Colon (tissue), 2 donors: ENCODE measurements at regions not wholly inside any gene's neighbourhood (a gene's known extent, or its start where the extent isn't known, plus 50 kb on each side); places are given as distances from the start of the nearest gene placed in this dataset.
"Not testable (repeated sequence)": the region's sequence is repeated elsewhere in the genome, so short reads cannot be mapped to it uniquely, and the experiment has no call there.

Experiments used
- FAIRE-seq: peaks from 2 replicates; lab custom pipeline; 2012; peaks lifted over from hg19 to GRCh38; lab: Jason Lieb, UNC
- donor health status: control.
- donor health status: control.

DNA sequence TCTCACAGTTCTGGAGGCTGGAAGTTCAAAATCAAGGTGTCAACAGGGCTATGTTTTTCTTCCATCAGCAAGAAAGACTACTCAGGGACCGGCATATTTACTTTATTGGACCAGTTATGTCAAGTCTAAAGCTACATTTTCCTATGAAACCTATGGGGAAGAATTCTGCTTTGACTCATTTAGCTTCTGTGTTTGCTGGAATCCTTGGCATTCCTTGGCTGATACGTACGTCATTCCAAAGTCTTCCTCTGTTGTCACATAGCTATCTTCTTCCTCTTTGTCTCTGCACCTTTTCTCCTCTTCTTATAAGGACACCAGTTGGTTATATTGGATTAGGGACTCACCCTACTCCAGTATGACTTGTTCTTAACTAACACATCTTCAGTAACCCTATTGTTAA is 137.4 kb upstream of the FBXO11 start:
- FAIRE-seq, result no peak

DNA sequence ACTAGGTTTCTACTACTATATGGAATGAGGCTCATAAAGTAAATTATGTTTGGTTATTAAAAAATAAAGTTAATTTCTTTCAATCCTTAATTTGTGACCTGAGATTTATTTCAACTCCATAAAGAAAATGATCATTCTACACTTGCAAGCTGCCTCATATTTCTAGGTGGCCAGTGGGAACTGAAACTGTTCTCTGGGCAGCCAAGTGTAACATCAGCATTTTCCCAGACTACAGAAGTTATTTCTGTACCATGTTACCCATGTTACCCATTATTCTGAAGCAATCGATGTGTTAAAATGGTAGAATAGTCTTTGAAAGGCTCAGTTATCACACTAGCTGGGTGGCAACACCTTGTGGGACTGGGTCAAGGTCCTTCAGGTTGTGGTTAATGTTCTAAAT is 139.3 kb upstream of the FBXO11 start:
- FAIRE-seq, result no peak

DNA sequence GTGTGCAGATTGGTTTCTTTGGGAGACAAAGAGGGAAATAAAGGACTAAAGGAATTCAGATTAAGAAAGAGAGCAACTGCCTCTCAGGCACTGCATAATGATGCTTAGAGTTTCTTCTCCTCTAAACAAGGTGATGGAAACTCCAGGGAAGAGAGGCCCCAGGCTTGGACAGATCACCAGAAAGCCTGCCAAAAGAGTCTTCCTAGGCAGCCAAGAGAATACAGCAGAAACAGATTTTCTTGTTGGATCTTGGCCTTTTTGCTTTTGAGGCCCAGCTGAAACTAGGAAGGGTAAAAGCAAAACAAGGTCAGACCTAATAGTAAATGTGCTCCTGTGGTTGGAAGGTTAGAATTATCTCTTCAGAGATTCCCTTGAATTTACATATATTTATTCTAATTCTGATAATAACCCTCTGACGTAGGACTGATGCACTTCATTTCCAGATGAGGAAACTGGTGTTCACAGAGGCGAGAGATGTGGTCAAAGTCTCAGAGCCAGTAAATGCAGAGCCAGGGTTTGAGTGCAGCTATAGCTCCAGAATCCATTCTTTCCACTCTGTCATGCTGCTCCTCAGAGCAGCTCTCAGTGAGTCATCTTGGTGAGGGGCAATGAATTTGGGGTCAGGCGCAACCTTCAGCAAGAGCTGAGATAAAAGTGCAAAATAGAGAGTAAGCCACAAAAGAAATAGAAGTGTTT is 142.3 kb upstream of the FBXO11 start:
- FAIRE-seq, result no peak

DNA sequence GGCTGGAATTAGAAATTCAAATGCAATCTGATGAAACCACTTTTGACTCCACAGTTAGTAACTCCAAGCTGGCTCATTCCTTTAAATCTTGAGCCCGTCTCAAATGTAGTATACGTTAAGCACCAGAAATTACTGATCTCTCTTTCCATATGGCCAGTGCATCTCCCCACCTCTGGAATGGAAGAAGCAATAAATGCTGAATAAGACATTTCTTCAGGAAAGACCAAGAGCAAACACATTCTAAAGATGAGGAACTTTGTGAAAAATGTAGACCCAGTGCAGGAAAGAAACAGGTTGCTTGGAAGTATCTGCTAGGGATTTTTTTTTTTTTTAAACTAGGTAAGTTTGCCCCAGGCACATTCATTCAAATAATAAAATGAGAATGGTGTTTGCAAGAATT is 143.1 kb upstream of the FBXO11 start:
- FAIRE-seq, result no peak

DNA sequence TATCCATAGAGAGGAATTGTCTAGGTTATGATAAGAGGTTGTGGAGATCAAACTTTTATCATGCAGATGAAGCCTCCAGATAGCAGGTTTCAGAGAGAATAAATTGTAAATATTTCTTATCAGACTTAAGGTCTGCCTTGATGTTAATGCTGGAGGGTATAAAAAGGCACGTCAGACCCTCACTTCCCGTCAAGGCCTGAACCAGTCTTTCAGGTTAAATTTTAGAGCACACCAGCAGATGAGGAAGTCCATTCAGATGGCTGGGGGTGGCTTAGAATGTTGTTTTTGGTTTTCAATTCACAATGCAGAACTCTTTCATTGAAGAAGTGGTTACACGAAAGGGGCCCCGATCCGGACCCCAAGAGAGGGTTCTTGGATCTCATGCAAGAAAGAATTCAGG is 144.4 kb upstream of the FBXO11 start:
- no peak for FAIRE-seq

DNA sequence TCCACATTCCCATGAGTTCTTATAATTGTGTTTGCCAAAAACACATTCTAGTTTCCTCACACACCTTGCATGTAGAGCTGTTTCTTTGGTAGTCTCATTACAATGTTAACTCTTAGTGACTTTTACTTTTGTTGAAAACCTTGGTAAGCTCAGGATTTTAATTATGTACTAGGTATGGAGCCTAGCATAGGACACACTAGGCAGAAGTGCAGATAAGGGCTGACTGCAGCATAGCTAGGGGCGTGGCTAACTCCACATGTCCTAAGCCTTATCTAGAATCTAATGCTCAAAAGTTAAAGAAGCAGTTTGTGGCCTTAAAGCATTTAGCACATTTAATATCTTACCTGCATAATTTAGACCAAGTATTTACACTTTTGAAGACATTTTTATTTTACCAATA is 153.7 kb upstream of the FBXO11 start:
- no peak for FAIRE-seq

DNA sequence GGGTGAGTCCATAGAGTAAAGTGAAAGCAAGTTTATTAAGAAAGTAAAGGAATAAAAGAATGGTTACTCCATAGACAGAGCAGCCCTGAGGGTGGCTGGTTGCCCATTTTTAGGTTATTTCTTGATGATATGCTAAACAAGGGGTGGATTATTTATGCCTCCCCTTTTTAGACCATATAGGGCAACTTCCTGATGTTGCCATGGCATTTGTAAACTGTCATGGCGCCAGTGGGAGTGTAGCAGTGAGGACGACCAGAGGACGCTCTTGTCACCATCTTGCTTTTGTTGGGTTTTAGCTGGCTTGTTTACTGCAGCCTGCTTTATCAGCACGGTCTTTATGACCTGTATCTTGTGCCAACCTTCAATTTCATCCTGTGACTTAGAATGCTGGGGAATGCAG is 155.4 kb upstream of the FBXO11 start:
- FAIRE-seq, result not testable (repeated sequence)

DNA sequence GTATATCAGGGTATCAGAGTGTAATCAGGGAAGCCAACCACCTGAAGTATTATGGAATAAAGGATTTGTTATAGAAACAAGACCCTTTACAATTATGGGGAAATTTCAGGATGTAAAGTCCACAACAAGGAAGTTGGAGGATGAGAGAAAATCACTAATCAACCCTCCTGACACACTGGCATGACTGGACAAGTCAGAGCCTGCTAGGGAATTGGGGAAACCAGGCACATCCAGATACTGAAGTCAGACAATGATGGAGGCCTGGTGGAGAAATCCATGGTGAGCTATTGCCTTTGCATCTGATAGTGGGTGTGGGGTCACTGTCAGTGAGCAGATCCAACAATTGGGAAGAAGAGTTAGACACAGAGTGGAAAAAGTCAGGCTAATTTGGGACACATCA is 158.8 kb upstream of the FBXO11 start:
- FAIRE-seq, result no peak

DNA sequence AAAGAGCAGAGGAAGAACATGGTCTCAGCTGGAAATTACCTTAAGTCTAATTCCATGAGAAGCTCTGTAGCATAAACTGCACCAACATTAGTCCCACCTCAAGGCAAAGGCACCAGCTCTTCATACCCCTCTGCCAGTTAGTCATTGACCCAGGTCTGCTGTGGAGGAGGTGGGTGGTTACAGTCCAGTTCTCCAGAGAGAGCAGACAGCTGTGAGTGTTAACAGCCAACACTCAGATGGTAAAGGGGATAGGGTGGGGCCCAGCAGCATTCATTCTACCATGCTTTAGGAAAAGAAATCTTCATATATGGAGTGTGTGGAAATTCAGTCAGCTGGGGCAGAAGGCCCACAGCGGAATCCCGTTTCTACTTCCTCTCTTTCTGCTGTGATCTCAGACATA is 159.7 kb upstream of the FBXO11 start:
- FAIRE-seq, result no peak

DNA sequence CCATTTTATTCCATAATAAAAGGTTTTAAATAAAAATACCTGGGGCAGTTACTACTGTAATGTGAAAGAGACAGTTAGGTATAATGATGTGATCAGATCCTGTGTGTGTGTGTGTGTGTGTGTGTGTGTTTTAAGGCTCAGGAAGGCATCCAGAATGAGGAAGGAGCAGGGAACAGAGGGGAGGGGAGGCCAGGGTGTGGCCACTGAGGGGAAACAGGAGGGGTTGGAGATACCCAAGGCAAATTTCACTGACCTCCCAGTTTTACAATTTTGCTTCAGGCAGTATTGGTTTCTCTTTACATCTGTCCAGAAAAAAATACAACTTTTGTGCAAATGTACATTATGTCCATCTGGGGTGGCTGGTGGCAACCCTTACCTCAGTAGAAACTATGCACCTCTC is 163.5 kb upstream of the FBXO11 start:
- FAIRE-seq, result no peak

DNA sequence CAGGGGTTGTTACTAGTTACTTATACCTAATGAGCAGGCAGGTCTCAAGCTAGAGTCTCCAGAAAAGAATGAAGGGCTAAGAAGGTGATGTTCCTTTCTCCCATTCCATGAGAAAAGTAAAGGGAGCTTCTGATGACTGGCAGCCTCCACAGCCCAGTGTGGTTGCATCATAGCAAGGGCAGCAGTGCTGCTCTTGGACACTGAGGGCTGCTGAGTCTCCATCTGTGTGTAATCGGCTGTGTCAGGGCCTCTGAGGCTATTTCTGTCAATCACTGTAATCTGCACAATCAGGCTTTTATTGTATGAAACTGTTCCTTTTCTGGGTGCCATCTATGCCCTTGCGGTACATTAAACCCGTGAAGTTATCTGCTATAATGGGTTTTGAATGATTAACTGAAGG is 164.1 kb upstream of the FBXO11 start:
- no peak for FAIRE-seq

DNA sequence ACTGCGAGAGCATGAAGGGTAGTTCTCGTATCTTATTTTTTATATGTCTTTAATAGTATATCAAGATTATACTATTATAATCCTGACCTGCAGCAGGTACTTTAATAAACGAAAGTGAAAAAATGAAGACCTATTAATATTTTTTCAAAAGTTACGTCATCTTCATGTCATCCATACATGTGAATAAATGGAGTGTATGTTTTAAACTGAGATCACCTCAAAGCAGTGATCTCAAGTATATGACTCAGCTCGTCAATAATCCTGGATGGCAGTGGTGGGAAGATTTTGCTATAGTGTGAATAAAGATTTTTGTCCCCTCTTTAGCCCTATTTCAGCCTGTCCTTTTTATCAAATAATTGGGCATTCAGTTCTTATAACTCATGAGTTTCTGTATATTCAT is 166.3 kb upstream of the FBXO11 start:
- no peak for FAIRE-seq

DNA sequence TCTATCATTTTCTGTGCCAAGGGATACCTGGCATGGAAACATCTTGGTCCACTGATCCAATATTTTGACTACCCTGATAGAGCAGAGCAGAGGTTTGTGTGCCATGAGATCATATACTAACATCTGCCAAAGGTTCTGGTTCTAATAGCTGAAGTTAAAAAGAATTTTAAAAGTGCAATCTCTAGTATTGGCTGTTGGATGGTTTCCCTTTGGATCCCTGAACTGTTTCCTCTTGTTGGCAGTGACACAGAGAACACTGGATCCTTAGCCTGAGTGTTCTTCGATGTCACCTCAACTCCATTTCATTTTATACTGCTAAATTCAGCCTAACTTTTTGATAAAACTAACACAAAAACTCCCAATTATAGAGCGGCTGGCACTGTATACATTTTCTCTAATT is 169.3 kb upstream of the FBXO11 start:
- no peak for FAIRE-seq

DNA sequence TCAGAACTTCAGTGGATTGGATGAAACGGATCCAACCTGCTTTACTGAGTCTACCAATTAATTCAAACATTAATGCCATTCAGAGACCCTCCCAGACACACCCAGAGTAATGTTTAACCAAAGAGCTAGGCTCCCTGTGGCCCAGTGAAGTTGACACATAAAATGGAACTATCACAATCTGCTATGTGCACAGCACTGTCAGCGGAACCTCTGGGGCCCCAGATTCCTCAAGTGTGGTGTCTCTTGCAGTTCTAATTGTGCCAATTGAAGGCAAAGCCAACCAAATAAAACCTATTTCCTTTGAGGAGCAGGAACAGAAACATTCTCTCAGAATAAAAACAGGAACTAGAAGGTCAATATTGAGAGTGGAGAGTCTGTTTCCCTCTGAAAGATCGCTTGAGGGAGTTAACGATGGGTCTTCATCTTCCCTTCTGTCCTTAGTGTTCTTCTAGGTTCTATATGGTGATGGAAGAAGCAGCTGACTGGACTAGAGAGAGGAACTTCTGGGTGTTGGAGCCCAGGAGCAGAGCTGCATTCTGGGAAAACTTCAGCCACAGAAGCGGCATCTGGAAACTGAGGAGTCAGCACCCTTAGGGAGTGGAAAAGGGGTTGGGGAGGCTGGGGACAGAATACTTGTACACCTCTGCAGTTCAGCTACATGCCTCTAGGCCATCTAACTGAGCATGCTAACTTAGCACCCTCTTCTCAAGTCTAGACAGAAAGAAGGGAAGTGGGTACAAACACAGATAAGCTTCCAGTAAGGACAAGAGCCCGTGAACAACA is 174.4 kb upstream of the FBXO11 start:
- FAIRE-seq, result no peak

DNA sequence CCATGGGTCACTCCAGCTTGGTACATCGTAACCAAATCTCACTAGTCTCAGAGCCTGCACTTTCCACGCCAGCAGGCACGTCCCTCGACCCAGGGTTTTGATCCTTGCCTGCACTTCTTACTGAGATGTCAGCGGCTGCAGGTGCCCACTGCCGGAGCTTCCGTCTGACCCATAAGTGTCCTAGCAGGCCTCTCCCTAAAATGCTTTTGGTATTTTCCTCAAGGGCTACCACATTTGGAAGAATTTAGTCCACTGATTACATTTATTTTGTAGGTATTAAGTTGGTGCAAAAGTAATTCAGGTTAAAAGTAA is 175.0 kb upstream of the FBXO11 start:
- no peak for FAIRE-seq

DNA sequence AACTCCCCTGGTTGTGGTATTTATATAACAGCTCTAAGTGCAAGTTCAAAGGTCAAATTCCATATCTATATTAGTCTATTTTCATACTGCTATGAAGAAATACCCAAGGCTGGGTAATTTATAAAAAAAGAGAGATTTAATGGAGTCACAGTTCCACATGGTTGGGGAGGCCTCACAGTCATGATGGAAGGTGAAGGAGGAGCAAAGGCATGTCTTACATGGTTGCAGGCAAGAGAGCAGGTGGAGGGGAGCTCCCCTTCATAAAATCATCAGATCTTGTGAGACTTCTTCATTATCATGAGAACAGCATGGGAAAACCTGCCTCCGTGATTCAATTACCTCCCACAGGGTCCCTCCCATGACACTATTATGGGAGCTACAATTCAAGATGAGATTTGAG is 179.6 kb upstream of the FBXO11 start:
- FAIRE-seq, result no peak

DNA sequence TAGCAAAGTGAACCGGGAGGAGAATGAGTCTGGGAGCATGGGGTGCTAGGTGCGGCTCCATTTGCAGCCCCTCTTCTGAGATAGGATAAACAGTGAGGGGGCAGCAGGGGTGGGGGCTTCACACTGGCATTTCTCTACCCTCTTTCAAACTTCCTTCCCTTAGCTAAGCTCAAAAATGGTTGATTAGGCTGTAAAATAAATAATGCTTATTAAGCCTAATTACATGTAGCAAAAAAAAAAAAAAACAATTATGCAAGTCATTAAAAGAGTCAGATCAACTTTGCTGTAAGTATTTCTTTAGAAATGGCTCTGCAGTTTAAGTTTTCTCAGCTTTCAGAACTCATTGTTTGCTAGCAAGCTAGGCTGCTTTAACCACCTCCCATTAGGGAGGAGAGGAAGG is 182.7 kb upstream of the FBXO11 start:
- FAIRE-seq, result no peak

DNA sequence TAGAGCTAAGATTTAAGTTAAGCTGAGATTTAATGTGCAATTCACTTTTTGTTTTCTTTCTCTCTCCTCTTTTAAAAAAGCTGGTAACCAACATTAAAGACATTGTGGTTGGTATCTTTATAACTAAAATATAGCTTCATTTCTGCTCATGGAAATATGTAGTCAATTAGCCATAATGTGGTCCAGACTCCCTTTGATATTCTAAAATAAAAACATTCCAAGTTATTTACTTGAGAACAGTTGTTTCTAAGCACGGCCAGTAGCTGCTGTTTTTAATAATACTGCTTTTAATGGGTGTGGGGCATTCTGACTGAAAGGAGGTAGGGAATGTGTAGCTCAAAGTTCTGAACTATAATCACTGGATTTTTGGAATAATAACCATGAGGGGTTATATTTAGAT is 183.3 kb upstream of the FBXO11 start:
- FAIRE-seq, result no peak

DNA sequence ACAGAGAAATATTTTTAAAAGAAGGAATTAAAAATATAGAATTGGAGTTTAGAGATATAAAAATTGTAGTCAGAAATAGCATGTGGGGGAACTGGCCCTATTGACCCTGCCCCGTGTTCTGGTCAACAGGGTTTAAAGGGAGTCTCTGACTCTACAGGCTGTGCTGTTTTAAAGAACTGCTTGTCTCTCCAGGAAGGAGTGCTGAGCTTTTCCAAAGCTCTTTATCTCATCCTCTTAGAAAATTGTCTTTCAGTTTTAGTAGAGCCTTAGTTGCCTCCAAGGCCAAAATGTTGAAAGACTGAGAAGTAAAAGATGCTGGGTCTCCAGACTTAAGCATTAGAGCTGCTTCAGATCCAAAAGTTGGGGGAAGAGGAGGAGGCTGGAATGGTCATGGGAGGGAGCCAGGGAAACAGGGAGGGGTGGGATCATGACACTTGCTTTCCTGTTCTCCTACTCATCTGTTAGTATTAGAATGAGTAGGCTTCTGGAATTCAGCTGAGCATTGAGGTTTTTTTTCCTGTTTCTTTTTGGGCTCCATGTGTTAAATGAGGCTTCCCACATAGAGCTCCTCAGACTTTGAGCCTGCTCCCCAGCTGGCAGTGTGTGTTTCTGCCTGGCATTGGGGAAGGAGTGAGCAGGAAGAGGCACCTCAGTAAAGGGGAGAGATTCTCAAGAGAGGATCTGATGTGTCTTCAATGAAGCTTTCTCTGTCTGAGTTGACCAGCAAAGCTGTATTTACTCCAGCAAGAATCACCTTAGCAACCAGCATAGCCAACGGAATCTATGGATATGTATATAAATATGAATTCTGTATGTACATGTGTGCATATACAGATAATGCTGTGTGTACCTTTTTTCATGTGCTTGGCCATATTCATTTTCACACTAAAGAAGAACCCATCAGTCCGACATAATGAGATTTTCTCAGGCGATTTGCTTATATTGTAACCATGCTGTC is 186.8 kb upstream of the FBXO11 start:
- FAIRE-seq, result no peak

DNA sequence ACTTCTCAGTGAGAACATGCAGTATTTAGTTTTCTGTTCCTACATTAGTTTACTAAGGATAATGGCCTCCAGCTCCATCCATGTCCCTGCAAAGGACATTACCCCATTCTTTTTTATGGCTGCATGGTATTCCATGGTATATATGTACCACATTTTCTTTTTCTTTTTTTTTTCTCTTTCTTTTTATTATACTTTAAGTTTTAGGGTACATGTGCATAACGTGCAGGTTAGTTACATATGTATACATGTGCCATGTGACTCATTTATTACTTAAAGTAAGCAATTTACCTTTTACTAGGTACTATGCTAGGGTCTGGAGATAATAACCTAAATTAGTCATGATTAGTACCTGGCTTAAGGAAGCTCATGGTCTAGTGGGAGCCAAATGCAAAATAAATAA is 190.5 kb upstream of the FBXO11 start:
- FAIRE-seq, result not testable (repeated sequence)

DNA sequence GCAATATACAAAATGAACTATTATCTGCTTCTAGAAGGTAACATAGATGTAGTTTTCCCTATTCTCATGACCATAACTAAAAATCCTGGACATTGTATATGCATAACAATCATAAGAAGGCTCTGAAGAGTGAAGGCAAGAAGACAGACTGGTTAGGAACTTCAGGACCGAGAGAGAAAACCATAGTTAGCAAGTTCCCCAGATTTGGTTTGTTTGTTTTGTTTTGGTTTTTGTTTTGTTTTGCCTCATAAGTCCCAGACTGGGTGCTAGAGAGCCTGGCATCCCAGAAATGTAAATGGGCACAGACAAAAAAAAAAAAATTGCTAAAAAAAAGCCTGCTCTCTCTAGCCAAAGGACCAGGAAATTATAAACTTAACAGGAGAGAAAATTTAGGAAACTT is 192.2 kb upstream of the FBXO11 start:
- no peak for FAIRE-seq

DNA sequence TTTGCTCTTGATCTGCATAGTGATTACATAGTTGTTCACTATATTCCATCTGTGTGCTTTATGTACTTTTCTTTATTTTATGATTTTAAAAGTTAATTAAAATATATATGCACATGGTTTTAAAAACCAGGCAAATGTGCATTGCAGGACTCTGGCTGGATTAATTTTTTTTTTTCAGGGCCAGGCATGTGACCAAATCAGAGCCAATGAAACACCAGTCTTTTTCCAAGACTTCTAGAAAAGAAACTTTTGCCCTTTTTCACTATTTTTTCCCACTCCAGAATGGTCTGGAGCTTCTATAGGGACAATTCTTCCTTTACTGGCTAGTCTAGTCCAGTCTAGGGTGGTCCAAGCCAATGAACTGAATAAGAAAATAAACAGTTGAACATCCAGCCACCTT is 198.1 kb upstream of the FBXO11 start:
- FAIRE-seq, result no peak

DNA sequence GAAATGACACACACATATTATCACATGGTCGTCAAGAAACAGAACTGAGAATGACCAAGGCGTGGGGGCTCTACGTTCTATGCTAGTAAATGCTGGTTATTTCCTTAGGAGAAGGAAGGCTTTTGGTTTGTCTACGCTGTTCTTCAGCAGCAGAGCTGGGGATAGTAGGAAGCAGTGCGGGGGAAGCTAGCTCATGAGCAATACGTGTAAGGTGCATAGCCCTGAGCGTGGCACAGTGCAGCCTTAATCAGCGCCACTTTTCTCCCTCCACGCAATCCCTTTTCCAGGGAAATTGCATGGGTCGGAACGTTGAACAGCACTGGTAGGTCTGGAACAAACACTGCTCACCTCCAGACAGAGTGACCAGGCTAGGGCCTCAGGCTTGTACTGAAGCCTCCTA is 199.6 kb upstream of the FBXO11 start:
- no peak for FAIRE-seq
